ENCODE measurements at regions not wholly inside any gene's neighbourhood (a gene's known extent, or its start where the extent isn't known, plus 50 kb on each side); places are given as distances from the start of the nearest gene placed in this dataset.

GRCh38 chr4:149296503-149296902 is 519.1 kb downstream of the IQCM start:
- no peak for DNase-seq

GRCh38 chr4:149296084-149296483 is 519.6 kb downstream of the IQCM start:
- no peak for DNase-seq

GRCh38 chr4:149294601-149295000 is 521.0 kb downstream of the IQCM start:
- no peak for DNase-seq

DNA sequence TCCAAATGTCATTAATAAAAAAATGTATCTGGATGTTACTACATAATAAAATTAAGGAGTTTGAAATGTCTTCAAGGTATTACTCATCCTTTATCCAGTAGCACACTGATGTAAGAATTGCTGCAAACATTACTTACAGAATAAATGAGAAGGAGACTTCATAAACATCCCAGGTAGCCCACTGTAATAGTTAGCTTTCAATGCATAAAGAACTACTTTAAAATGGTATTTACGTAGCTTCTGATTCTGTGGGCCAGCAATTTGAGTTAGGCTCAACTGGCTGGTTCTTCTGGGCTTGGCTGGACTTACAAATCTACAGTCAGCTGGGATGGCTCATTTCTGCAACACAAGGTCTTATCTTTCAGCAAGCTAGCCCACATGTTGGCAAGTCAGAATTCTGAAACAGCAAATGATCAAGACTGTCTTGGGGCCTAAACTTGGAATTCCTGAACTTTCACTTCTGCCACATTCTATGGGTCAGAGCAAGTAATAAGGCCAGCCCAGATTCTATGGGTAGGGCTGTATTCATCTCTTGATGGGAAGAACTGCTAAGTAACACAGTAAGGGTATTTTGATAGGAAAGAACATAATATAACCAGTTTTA is 522.5 kb downstream of the IQCM start:
- DNase-seq, result no peak

- DNase-seq, result no peak
These were observed 523.1 kb downstream of the IQCM start for GRCh38 chr4:149292425-149293007.

GRCh38 chr4:149291463-149291862 is 524.2 kb downstream of the IQCM start:
- no peak for DNase-seq

DNA sequence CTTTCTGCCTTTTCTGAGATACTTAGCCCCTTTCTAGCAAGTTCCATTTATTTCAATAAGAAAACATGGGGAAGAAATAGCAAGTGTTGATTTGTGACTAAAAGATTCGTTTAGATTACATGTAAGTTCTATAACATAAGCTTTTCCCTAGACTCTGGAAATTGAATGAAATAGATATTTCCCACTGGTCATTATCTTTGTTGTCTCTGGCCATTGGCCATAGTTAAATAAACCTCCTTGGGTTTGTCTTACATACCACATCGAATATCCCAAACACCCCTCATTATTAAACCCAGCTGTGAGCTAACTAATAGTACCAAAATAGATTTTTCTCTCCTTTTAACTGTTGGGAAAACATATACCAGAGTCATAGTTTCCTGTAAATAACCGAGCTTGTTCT is 534.8 kb downstream of the IQCM start:
- no peak for DNase-seq

DNA sequence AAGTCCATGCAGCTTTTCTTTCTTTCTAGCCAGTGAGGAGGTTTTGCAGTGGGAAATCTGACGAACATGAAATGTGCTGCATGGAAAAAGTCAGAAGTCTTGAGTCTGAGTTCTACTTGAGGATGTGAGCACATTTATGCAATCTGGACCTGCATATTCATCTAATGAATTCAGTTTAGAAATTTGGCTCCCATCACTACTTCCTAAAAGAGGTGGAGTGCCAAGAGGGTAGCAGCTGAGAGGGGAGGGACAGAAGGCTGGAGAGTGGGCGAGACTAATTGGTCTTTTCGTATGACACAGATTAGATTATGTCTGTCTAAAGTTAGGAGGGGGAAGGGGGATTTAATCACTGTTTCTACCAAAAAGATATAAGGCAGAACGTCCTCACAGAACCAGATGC is 535.9 kb downstream of the IQCM start:
- no peak for DNase-seq

GRCh38 chr4:149279331-149279730 is 536.3 kb downstream of the IQCM start:
- no peak for DNase-seq

- DNase-seq, result no peak
These were observed 537.9 kb downstream of the IQCM start for GRCh38 chr4:149277705-149278104.

- DNase-seq, result no peak
These were observed 545.8 kb downstream of the IQCM start for GRCh38 chr4:149269835-149270234.

- DNase-seq, result no peak
These were observed 549.3 kb downstream of the IQCM start for GRCh38 chr4:149266301-149266700.

DNA sequence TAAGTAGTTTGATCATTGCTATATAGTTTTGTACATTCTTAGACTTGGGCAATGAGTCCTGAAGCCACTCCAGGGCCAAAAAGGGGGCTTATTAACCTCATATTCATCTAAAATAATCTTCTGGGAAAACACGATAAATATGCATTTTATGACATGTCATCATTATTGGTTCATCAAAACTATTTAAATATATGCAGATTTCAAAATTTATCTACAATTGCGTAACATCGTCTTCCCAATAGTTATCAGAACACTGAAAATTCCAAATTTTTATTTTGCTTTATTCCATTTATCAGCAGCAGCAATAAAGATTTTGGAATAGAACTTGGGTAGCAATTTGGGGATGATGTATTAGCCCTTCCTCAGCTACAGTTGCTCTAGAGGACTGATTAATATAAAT is 550.0 kb downstream of the IQCM start:
- DNase-seq, result no peak

GRCh38 chr4:149264093-149264733 is 551.4 kb downstream of the IQCM start:
- DNase-seq, result peak; percentile 19 to 34

GRCh38 chr4:149248191-149248764 is 567.4 kb downstream of the IQCM start:
- DNase-seq, result no peak

DNA sequence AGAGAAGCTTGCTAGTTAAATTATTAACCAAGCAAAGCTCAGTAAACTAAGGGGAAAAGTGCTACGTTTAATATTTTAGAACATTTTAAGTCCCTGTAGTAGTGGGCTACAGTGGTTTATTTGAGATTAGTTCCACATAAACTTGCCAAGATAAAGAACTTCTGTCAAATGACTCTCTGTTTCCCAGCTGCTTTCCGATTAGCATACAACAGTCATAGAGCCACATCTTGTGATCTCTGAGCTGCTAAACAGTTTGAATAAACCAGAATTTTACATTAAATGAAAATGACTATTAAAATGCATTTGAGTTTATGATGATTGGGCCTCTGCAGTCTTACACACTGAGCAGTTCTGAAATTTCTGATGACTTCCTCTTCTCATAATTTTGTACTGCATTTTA is 568.5 kb downstream of the IQCM start:
- no peak for DNase-seq

GRCh38 chr4:149245333-149245732 is 570.3 kb downstream of the IQCM start:
- DNase-seq, result no peak

DNA sequence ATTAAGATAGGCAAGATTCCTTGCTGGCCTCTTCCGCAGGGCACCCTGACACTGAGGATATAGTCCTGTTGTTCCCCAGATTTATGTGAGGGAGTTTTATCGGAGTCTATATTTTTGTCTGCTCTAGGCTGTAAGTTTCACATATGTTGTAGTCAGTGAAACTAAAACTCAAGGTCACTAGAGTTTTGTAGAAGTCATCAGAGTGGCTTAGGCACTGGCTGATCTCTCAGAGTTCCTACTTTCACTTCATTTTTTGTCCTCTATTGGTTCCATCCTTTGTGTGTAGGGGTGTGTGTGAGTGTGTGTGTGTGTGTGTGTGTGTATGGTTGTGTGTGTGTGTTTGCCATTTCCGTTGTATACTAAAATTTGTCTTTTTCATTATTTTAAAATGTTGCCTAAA is 577.5 kb downstream of the IQCM start:
- no peak for DNase-seq

- no peak for DNase-seq
These were observed 580.8 kb downstream of the IQCM start for GRCh38 chr4:149234798-149235197.

DNA sequence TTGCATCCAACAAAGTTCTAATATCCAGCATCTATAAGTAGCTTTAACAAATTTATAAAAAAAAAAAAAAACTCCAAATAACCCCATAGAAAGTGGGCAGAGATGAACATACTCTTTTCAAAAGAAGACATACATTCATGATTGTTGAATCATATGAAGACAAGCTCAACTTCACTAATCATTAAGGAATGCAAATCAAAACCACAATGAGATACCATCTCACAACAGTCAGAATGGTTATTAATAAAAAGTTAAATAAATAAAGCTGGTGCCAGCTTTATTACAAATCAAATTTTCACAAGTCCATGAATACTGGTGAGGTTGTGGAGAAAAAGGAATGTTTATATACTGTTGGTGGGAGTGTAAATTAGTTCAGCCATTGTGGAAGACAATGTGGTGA is 592.0 kb downstream of the IQCM start:
- DNase-seq, result no peak

GRCh38 chr4:149218672-149219071 is 597.0 kb downstream of the IQCM start:
- no peak for DNase-seq

GRCh38 chr4:149214301-149214700 is 601.3 kb downstream of the IQCM start:
- no peak for DNase-seq

DNA sequence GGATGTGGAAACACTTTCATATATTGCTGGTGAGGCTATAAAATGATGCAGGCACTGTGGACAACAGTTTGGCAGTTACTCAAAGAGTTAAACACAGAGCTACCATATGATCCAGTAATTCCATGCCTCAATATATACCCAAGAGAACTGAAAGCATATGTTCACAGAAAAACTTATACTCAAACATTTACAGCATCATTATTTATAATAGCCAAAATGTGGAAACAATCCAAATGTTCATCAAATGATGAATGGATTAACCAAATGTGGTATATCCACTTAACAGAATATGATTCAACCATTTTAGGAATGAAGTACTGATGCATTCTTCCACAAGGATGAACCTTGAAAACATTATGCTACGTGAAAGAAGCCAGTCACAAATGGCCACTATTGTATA is 603.8 kb downstream of the IQCM start:
- DNase-seq, result no peak

DNA sequence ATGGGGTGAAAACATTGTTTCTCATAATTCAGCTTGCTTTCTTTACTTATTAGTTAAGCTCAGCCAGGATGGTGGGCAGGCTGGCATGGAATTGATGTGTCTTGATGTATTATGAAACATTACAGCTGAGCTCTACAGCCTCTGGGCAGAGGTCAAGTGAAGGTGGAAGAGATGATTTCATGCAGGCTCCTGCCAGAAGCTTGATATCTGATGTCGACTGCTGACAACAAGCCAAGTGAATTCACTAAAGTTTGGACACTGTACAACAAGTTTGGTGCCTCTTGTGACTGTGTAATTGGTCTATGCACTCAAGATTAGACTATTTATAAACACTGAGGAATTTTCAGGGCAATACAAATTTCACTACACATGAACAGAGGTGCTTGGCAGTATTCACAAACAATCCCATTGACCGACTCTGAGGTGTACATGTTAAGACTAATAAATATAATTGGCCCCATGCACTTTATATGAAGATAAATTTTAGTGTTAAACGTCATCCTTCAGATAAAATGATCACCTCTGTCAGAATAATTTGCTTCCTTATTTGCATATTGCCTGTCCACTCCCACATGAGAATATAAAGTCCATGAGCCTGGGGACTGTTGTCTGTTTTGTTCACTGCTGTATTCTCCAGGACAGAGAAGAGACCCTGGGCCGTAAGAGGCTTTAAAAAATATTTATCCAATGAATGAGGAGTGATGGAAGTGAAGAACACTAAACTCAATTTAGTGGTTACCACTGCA is 612.2 kb downstream of the IQCM start:
- DNase-seq, result no peak
